ENCODE measurements at regions not wholly inside any gene's neighbourhood (a gene's known extent, or its start where the extent isn't known, plus 50 kb on each side); places are given as distances from the start of the nearest gene placed in this dataset.

- TF ChIP-seq SETDB1 (IDR thresholded peaks at IDR 0.05; ENCODE audit: insufficient read length, low read length) (no peak), ZNF398 (tag by site-specific recombination; IDR thresholded peaks at IDR 0.05) (no peak), ZNF404 (tag by site-specific recombination; IDR thresholded peaks at IDR 0.05) (no peak), ZNF18 (tag by site-specific recombination; IDR thresholded peaks at IDR 0.05) (no peak), ZNF561 (tag by site-specific recombination; IDR thresholded peaks at IDR 0.05; ENCODE audit: borderline replicate concordance) (no peak), IKZF3 (tag by site-specific recombination; IDR thresholded peaks at IDR 0.05) (peak; percentile 72; the same call in 1 of the 2 replicates), BCL11A (tag by site-specific recombination; IDR thresholded peaks at IDR 0.05; ENCODE audit: low read depth) (no peak), GLI4 (tag by site-specific recombination; IDR thresholded peaks at IDR 0.05) (no peak), ZNF223 (tag by site-specific recombination; IDR thresholded peaks at IDR 0.05) (no peak), ZNF777 (tag by site-specific recombination; IDR thresholded peaks at IDR 0.05; ENCODE audit: borderline replicate concordance) (no peak), ZSCAN18 (tag by site-specific recombination; IDR thresholded peaks at IDR 0.05) (no peak), ZNF830 (tag by site-specific recombination; IDR thresholded peaks at IDR 0.05; ENCODE audit: low read depth) (no peak), ZNF394 (tag by site-specific recombination; IDR thresholded peaks at IDR 0.05; ENCODE audit: borderline replicate concordance) (no peak), ZNF701 (tag by site-specific recombination; IDR thresholded peaks at IDR 0.05) (no peak), OVOL3 (tag by site-specific recombination; IDR thresholded peaks at IDR 0.05) (no peak), SCRT1 (tag by site-specific recombination; IDR thresholded peaks at IDR 0.05; ENCODE audit: borderline replicate concordance) (no peak), PBX3 (CRISPR knock-in tag; IDR thresholded peaks at IDR 0.05) (0 out of 2 replicates have a peak, but pooled peaks have one; percentile 14), ZNF23 (tag by site-specific recombination; IDR thresholded peaks at IDR 0.05; ENCODE audit: borderline replicate concordance) (no peak), ZNF133 (tag by site-specific recombination; IDR thresholded peaks at IDR 0.05) (no peak), ZNF169 (tag by site-specific recombination; IDR thresholded peaks at IDR 0.05) (no peak), ZNF473 (tag by site-specific recombination; IDR thresholded peaks at IDR 0.05) (no peak), ZFP3 (tag by site-specific recombination; IDR thresholded peaks at IDR 0.05; ENCODE audit: low read depth) (no peak), ZFP41 (tag by site-specific recombination; IDR thresholded peaks at IDR 0.05; ENCODE audit: borderline replicate concordance) (no peak), ZBTB6 (tag by site-specific recombination; IDR thresholded peaks at IDR 0.05) (no peak), OSR2 (tag by site-specific recombination; IDR thresholded peaks at IDR 0.05) (no peak), ZNF530 (tag by site-specific recombination; IDR thresholded peaks at IDR 0.05; ENCODE audit: low read depth) (no peak), MYNN (tag by site-specific recombination; IDR thresholded peaks at IDR 0.05; ENCODE audit: borderline replicate concordance) (no peak), INSM2 (tag by site-specific recombination; IDR thresholded peaks at IDR 0.05) (no peak), TCF7L2 (IDR thresholded peaks at IDR 0.05; ENCODE audit: borderline replicate concordance, low read depth, low read length) (0 out of 2 replicates have a peak, but pooled peaks have one; percentile 46)
Observed at GRCh38 chr15:99507504-99508310, 58.1 kb upstream of the MEF2A start (continued).

Data from HEK293 (cell line).